Astrocyte of the cerebellum (primary cell): ENCODE measurements at regions not wholly inside any gene's neighbourhood (a gene's known extent, or its start where the extent isn't known, plus 50 kb on each side); places are given as distances from the start of the nearest gene placed in this dataset.
"Not testable (repeated sequence)": the region's sequence is repeated elsewhere in the genome, so short reads cannot be mapped to it uniquely, and the experiment has no call there.

Experiments
- DNase-seq: peaks from one replicate; pipeline ENCODE4 v3.0.0-alpha.2; 2011; ENCODE audit warnings: low read depth
- H3K4me3 ChIP-seq: 2 replicates; pipeline ENCODE4 v1.5.1; 2011; ENCODE audit warnings: mild to moderate bottlenecking, low read depth, low read length, moderate library complexity
- CTCF ChIP-seq: IDR thresholded peaks from 2 replicates; pipeline ENCODE4 v1.5.1; 2012; ENCODE audit warnings: low read length, low read depth, moderate library complexity, mild to moderate bottlenecking; ENCODE audit errors: missing control alignments
- in situ Hi-C: cut with HindIII; loops from 2 replicates; pipeline ENCODE4 v1.10.0; 2017; ENCODE audit warnings: low sequenced_read_pairs

GRCh38 chr6:48641544-48641943 is 530.5 kb upstream of the PTCHD4 start:
- H3K4me3 ChIP-seq: no peak overlapping the region
- TF ChIP-seq CTCF: no peak
- in situ Hi-C loops: no loop called here
- peak; percentile 18 for DNase-seq

DNA sequence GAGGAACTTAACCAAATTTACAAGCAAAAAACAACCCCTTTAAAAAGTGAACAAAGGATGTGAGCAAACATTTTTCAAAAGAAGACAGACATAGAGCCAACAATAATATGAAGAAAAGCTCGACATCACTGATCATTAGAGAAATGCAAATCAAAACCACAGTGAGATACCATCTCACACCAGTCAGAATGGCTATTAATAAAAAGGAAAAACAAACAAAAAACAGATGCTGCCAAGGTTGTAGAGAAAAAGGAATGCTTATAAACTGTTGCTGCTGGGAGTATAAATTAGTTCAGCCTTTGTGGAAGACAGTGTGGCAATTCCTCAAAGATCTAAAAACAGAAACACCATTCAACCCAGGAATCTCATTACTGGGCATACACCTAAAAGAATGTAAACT is 527.8 kb upstream of the PTCHD4 start:
- H3K4me3 ChIP-seq, in situ Hi-C loops: not testable (repeated sequence)
- DNase-seq: peak; percentile 12

DNA sequence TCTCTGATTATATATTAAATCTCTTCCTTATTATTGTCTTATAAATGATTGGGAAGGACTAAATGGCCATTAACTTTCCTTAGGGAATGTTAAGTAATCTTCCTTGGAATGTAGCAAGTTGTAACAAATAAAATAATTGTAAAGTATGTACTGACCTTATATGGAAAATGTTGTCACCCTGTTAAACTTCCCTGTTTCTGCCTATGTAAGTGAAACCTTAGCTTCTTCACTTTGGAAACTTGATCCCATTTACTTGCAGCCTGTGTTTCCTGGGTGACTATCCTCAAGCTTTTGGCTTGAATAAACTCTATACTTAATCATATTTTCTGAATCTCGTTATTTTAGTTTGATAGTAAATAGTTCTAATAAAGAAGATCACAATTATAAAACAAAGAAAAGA is 519.5 kb upstream of the PTCHD4 start:
- H3K4me3 ChIP-seq: no peak overlapping the region
- no peak for DNase-seq
- in situ Hi-C loops: no loop called here
- TF ChIP-seq CTCF: no peak

- no peak for TF ChIP-seq CTCF
Observed at GRCh38 chr6:48628316-48628715, 517.3 kb upstream of the PTCHD4 start.

DNA sequence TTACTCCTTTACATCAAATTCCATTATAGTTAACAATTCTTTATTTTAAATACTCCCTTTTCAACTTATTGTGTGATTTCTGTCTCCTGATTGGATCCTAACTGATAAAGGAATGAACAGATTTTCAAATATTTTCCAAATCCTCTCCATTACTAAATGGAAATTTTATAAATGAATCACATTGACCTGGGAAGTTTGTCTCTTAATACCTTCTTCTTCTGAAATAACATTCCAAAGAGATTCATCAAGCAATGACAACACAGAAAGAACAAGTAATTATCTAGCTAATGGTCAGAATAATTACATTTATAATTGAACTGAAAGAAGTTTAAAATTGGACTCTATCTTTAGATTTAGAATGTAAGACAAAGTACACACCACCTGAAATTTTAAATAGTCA is 515.4 kb upstream of the PTCHD4 start:
- DNase-seq: no peak
- TF ChIP-seq CTCF: no peak
- in situ Hi-C loops: no loop called here
- H3K4me3 ChIP-seq: no peak overlapping the region

More at GRCh38 chr6:48628316-48628715, 517.3 kb upstream of the PTCHD4 start:
- H3K4me3 ChIP-seq: no peak overlapping the region
- peak; percentile 22 for DNase-seq
- in situ Hi-C loops: no loop called here

- in situ Hi-C loops: no loop called here
- TF ChIP-seq CTCF: no peak
Observed at GRCh38 chr6:48624631-48625030, 513.6 kb upstream of the PTCHD4 start.

DNA sequence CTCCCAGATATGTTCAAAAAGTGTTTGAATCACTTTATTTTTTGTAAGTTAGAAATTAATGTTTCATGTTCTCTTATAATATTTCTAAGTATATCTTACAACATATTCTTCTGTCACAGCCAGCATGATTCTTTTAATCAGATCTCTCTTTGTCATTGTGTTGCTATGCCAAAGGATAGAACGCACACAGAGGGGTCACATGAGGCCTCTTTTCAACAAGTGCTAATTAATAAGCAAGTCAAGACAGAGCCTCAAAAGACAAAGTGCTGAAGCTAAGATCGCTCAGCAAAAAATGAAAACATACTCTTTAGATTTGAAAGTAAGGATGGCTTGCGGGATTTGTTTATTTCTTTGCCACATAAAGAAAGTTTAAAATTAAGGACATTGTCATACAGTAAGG is 508.8 kb upstream of the PTCHD4 start:
- in situ Hi-C loops: no loop called here
- TF ChIP-seq CTCF: no peak
- H3K4me3 ChIP-seq: no peak overlapping the region
- no peak for DNase-seq

More at GRCh38 chr6:48624631-48625030, 513.6 kb upstream of the PTCHD4 start:
- no peak overlapping the region for H3K4me3 ChIP-seq
- no peak for DNase-seq
